ENCODE measurements at regions not wholly inside any gene's neighbourhood (a gene's known extent, or its start where the extent isn't known, plus 50 kb on each side); places are given as distances from the start of the nearest gene placed in this dataset.

- TF ChIP-seq CTCF (IDR thresholded peaks at IDR 0.05) (no peak), EP300 (IDR thresholded peaks at IDR 0.05) (no peak), POLR2A (IDR thresholded peaks at IDR 0.05; ENCODE audit: low read length) (no peak), CHD2 (IDR thresholded peaks at IDR 0.05; ENCODE audit: low read length, partially characterized antibody) (no peak), MAFK (IDR thresholded peaks at IDR 0.05; ENCODE audit: partially characterized antibody) (no peak)
Observed at GRCh38 chr18:24736662-24737330, 276.4 kb downstream of the HRH4 start.

Measured in A549 (cell line).